PC-3 (cell line): ENCODE measurements at regions not wholly inside any gene's neighbourhood (a gene's known extent, or its start where the extent isn't known, plus 50 kb on each side); places are given as distances from the start of the nearest gene placed in this dataset.

ENCODE experiments used
- ATAC-seq: fragments of 200-7000 bp; cut with Tn5 transposase; 2 replicates; pipeline ENCODE4 v1.9.1; 2020; ENCODE audit warnings: mild to moderate bottlenecking, moderate library complexity
- BruUV-seq: library from RNA; stranded (reverse); fragments of 400-500 nt; replicated peaks from 2 replicates; lab custom pipeline; 2021; lab: Mats Ljungman, UMichigan
- CTCF ChIA-PET: fragments of 300-600 bp; sonication (Branson Sonifier 250); formaldehyde crosslinking; loops from one replicate; lab custom pipeline; 2022; ENCODE audit warnings: antibody characterized with exemption; lab: Charles Lee
- POLR2A ChIA-PET: fragments of 300-600 bp; sonication (Branson Sonifier 250); formaldehyde crosslinking; loops from one replicate; lab custom pipeline; 2022; ENCODE audit warnings: antibody characterized with exemption; ENCODE audit not compliant: unreplicated experiment; lab: Charles Lee
- DNase-seq: peaks from one replicate; pipeline ENCODE4 v3.0.0-alpha.2; 2015
- H2AFZ ChIP-seq: fragments of 300-600 bp; sonication (generic); 2 replicates; pipeline ENCODE4 v1.6.0; 2016; ENCODE audit warnings: antibody characterized with exemption, low read length
- H3F3A ChIP-seq: fragments of 300-600 bp; sonication (generic); one replicate; pipeline ENCODE4 v1.6.0; 2017; ENCODE audit warnings: antibody characterized with exemption, low read length, control low read depth, mild to moderate bottlenecking; ENCODE audit not compliant: unreplicated experiment
- H3K27ac ChIP-seq: fragments of 300-600 bp; sonication (generic); 2 replicates; pipeline ENCODE4 v1.5.1; 2016; ENCODE audit warnings: mild to moderate bottlenecking, low read length
- H3K27me3 ChIP-seq: fragments of 300-600 bp; sonication (generic); 2 replicates; pipeline ENCODE4 v1.6.1; 2016; ENCODE audit warnings: low read length, mixed read lengths
- H3K36me3 ChIP-seq: fragments of 300-600 bp; sonication (generic); 2 replicates; pipeline ENCODE4 v1.6.1; 2016; ENCODE audit warnings: low read depth, mixed run types, low read length, mixed read lengths
- H3K4me1 ChIP-seq: fragments of 300-600 bp; sonication (generic); 2 replicates; pipeline ENCODE4 v1.5.1; 2016; ENCODE audit warnings: low read length; ENCODE audit not compliant: insufficient read depth
- H3K4me2 ChIP-seq: fragments of 300-600 bp; sonication (generic); 2 replicates; pipeline ENCODE4 v1.6.0; 2016; ENCODE audit warnings: low read length
- H3K4me3 ChIP-seq: fragments of 300-600 bp; sonication (generic); 2 replicates; pipeline ENCODE4 v1.5.1; 2016; ENCODE audit warnings: mild to moderate bottlenecking, low read length, mixed read lengths
- H3K79me2 ChIP-seq: fragments of 300-600 bp; sonication (generic); 2 replicates; pipeline ENCODE4 v1.6.1; 2017; ENCODE audit warnings: low read length, mixed read lengths
- H3K9ac ChIP-seq: fragments of 300-600 bp; sonication (generic); 2 replicates; pipeline ENCODE4 v1.6.0; 2016; ENCODE audit warnings: mild to moderate bottlenecking, low read length
- H3K9me2 ChIP-seq: fragments of 300-600 bp; sonication (generic); replicated peaks from 2 replicates; pipeline ENCODE4 v1.6.1; 2016; ENCODE audit warnings: mixed run types, low read length, mixed read lengths
- H3K9me3 ChIP-seq: fragments of 300-600 bp; sonication (generic); 2 replicates; pipeline ENCODE4 v1.6.1; 2016; ENCODE audit warnings: low read length, mixed read lengths
- H4K20me1 ChIP-seq: fragments of 300-600 bp; sonication (generic); 2 replicates; pipeline ENCODE4 v1.6.1; 2016; ENCODE audit warnings: low read length, mixed read lengths
- CTCF ChIP-seq: fragments of 300-600 bp; sonication (generic); conservative IDR thresholded peaks from 2 replicates; pipeline ENCODE4 v1.5.1; 2017; ENCODE audit warnings: antibody characterized with exemption, low read depth, mild to moderate bottlenecking, low read length
- EZH2 ChIP-seq: fragments of 300-600 bp; sonication (generic); IDR thresholded peaks from one replicate; pipeline ENCODE4 v1.6.1; 2017; ENCODE audit warnings: antibody characterized with exemption, mild to moderate bottlenecking, low read length; ENCODE audit not compliant: unreplicated experiment
- EZH2phosphoT487 ChIP-seq: fragments of 300-600 bp; sonication (generic); IDR thresholded peaks from 2 replicates; pipeline ENCODE4 v1.6.1; 2018; ENCODE audit warnings: mild to moderate bottlenecking, antibody characterized with exemption, low read length, borderline replicate concordance
- intact Hi-C: fragments of 100-400 bp; cut with micrococcal nuclease; formaldehyde crosslinking; loops from 2 replicates; pipeline ENCODE4 v1.9.0; 2023

GRCh38 chr5:167453246-167454030 lies 838.0 kb upstream of the WWC1 start:
- BruUV-seq = no TSS peak
- Histone ChIP-seq H3K36me3 (no peaks in the 10 kb centered on the region), H3K27me3 (0 out of 2 replicates have a peak, but pooled peaks cover 3% of the 10 kb centered on the region), H3K9ac (no peak overlapping the region), H3F3A (no peaks in the 10 kb centered on the region), H3K4me3 (no peak overlapping the region), H3K9me3 (no peaks in the 10 kb centered on the region), H3K4me1 (no peaks in the 10 kb centered on the region), H3K27ac (no peak overlapping the region), H3K79me2 (no peaks in the 10 kb centered on the region), H3K4me2 (no peak overlapping the region), H3K9me2 (no peaks in the 10 kb centered on the region), H2AFZ (no peak overlapping the region), H4K20me1 (no peaks in the 10 kb centered on the region)
- ChIA-PET POLR2A (no interaction called here), CTCF (no interaction called here)
- no peak for ATAC-seq
- intact Hi-C loops = no loop called here
- TF ChIP-seq EZH2phosphoT487 = no peak
- TF ChIP-seq CTCF = no peak
- TF ChIP-seq EZH2 = no peak
- no peak for DNase-seq

GRCh38 chr5:167458412-167458811 lies 833.0 kb upstream of the WWC1 start:
- intact Hi-C loops = no loop called here
- Histone ChIP-seq H3K4me1 (no peaks in the 10 kb centered on the region), H3K9me2 (no peaks in the 10 kb centered on the region), H3K27ac (no peak overlapping the region), H3K27me3 (no peaks in the 10 kb centered on the region), H3K4me3 (no peak overlapping the region), H3K36me3 (no peaks in the 10 kb centered on the region), H4K20me1 (no peaks in the 10 kb centered on the region), H3K79me2 (no peaks in the 10 kb centered on the region), H3F3A (no peaks in the 10 kb centered on the region), H2AFZ (no peak overlapping the region), H3K9me3 (no peaks in the 10 kb centered on the region), H3K9ac (no peak overlapping the region), H3K4me2 (no peak overlapping the region)
- TF ChIP-seq EZH2 (no peak), CTCF (no peak), EZH2phosphoT487 (no peak)
- CTCF ChIA-PET = no interaction called here
- POLR2A ChIA-PET = no interaction called here
- BruUV-seq = no TSS peak
- ATAC-seq = no peak
- DNase-seq = no peak

GRCh38 chr5:167460449-167461020 lies 830.9 kb upstream of the WWC1 start:
- no peak overlapping the region for H3K4me2 ChIP-seq
- H3F3A ChIP-seq = no peaks in the 10 kb centered on the region
- ChIA-PET CTCF (no interaction called here), POLR2A (no interaction called here)
- DNase-seq (no peak), ATAC-seq (no peak)
- TF ChIP-seq CTCF = no peak
- TF ChIP-seq EZH2phosphoT487 = no peak
- TF ChIP-seq EZH2 = no peak
- H3K9ac ChIP-seq = no peak overlapping the region
- H3K79me2 ChIP-seq = no peaks in the 10 kb centered on the region
- BruUV-seq = no TSS peak
- no peak overlapping the region for H3K4me3 ChIP-seq
- H3K9me3 ChIP-seq = no peaks in the 10 kb centered on the region
- H4K20me1 ChIP-seq = no peaks in the 10 kb centered on the region
- no peak overlapping the region for H2AFZ ChIP-seq
- H3K27ac ChIP-seq = no peak overlapping the region
- no peaks in the 10 kb centered on the region for H3K27me3 ChIP-seq
- no peaks in the 10 kb centered on the region for H3K9me2 ChIP-seq
- no peaks in the 10 kb centered on the region for H3K36me3 ChIP-seq
- intact Hi-C loops = no loop called here
- no peaks in the 10 kb centered on the region for H3K4me1 ChIP-seq
